HG03175 (cell line): ENCODE measurements at regions not wholly inside any gene's neighbourhood (a gene's known extent, or its start where the extent isn't known, plus 50 kb on each side); places are given as distances from the start of the nearest gene placed in this dataset.

Experiments used
- ATAC-seq: cut with Tn5 transposase; IDR thresholded peaks from one replicate; pipeline ENCODE4 v1.9.1; 2021; ENCODE audit warnings: mild to moderate bottlenecking, moderate library complexity; ENCODE audit not compliant: unreplicated experiment

DNA sequence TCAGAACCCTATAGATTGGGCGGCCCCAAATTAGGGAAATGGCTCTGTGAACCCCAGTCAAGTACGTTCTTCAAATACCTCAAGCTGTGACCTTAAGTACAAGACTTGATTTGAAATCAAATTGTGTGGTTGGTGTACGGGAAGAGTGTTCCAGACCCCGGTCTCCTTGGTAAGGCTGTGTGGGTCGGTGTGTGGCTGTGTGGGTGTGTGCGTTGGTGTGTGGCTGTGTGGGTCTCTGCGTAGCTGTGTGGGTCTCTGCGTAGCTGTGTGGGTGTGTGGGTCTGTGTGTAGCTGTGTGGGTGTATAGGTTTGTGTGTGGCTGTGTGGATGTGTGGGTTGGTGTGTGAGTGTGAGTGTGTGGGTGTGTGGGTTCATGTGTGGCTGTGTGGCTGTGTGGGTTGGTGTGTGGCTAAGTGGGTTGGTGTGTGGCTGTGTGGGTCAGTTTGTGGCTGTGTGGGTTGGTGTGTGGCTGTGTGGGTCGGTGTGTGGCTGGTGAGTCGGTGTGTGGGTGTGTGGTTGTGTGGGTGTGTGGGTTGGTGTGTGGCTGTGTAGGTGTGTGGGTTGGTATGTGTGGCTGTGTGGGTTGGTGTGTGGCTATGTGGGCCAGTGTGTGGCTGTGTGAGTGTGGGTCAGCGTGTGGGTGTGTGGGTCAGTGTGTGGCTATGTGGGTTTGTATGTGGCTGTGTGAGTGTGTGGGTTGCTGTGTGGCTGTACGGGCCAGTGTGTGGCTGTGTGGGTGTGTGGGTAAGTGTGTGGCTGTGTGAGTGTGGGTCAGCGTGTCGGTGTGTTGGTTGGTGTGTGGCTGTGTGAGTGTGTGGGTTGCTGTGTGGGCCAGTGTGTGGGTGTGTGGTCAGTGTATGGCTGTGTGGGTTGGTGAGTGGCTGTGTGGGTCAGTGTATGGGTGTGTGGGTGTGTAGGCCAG, 238.7 kb upstream of the ZFHX3 start:
- no peak for ATAC-seq

- ATAC-seq = no peak
Measured at GRCh38 chr16:73285436-73286201, 237.7 kb upstream of the ZFHX3 start.

DNA sequence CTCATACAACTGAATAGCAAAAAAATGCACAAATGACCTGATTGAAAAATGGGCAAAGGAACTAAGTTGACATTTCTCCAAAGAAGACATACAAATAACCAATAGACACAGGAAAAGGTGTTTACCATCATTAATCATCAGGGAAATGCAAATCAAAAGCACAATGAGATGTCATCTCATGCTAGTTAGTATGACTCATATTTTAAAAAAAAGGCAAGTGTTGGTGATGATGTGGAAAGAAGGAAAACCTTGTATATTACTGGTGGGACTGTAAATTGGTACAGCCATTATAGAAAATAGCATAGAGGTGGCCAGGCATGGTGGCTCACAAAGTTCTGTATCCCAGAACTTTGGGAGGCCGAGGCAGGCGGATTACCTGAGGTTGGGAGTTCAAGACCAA, 232.5 kb upstream of the ZFHX3 start:
- no peak for ATAC-seq

DNA sequence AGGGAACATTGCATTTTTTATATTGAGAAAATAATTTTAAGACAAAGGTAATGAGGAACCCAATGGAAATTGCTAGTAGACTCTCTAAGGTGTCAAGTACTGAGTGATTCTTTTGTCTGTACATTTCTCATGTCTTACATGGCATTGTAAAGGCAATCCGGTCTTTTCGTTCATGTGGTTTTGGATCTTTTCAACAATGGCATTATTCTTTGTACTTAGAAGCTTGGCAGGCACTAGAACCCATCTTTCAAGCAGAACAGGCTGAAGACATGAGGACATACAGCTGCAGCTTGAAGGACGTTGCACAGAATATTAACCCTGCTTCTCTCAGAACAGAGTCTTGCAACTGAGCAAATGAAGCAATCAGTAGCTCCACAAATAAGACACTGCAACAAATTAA, 231.5 kb upstream of the ZFHX3 start:
- no peak for ATAC-seq

GRCh38 chr16:73277071-73277470, 229.1 kb upstream of the ZFHX3 start:
- ATAC-seq = no peak

DNA sequence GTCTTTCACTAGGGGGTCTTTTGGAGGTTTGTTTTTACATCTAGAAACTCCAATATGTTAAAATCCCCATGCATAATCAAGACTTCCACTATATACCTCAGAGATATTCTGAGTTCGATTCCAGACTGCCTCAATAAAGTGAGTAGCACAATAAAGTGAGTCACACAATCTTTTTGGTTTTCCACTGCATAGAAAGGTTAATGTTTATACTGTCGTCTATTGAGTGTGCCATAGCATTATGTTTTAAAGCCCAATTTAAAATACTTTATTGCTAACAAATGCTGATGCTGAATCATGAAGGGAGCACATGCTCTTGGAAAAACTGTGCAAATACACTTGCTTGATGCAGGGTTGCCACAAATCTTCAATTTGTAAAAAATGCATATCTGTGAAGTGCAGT, 227.5 kb upstream of the ZFHX3 start:
- ATAC-seq = no peak

DNA sequence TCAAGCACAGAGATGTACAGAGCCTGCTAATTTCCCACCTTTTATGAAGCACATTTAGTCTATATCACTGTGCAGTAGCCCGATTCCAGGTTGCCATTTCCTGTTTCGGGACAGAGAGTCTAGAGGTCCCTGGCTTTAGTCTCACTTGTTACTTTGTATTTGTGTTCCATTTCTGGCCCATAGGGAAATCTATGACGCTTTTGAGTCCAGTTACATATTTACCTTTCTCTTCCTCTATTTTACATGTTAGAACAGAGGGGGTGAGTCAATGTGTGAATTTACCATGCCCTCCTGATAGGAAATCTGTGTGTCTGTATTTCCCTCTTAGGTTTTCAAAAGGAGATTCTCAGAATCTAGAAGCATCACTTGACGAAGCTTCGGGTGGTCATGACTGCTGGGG, 227.1 kb upstream of the ZFHX3 start:
- peak; percentile 59 for ATAC-seq

- no peak for ATAC-seq
Measured at GRCh38 chr16:73274140-73274539, 226.2 kb upstream of the ZFHX3 start.

DNA sequence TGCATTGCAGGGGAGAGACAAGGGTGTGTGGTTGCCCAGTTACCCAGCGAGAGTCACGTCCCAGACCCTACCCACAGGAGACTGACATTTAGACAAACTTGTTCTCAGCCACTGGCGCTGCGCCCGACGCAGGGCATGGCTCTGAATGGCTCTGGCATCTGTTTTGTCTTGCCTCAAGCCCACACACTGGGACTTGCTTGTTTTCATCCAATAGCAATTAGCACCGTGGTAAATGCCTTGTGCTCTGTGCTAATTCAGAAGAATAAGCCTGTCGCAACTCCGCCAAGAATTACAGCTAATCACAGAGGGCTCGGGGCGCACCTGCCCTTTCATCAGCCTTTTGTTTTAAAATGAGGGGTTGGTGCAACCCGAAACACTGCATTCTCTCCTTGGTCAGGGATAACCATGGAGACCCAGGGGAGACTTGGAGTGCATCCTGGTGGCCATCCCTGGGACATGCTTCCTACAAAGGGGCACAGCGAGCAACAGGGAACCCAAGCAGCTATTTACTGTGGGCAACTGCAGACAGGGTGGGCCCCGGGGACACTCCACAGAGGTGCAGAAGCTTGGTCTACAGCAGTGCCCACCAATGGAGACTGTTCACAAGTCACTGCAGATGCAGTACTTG, 220.6 kb upstream of the ZFHX3 start:
- ATAC-seq = no peak

DNA sequence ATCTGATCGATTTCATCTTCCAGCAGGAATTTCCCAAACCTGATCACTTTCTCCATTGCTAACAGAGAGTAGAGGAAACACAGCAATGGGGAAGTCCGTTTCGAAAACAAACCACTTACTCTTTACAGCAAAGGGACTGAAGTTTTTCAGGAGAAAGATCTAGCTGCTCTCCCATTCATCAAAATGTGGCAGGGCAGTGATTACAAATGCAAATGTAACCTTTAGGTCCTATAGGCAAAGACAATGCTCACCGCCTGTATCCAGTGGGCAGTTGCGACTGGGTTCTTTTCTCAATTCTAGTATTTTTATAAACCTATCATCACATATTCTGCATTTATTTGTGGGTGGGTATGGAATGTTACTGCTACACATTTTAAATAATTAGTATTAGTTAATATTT, 218.0 kb upstream of the ZFHX3 start:
- ATAC-seq = no peak

DNA sequence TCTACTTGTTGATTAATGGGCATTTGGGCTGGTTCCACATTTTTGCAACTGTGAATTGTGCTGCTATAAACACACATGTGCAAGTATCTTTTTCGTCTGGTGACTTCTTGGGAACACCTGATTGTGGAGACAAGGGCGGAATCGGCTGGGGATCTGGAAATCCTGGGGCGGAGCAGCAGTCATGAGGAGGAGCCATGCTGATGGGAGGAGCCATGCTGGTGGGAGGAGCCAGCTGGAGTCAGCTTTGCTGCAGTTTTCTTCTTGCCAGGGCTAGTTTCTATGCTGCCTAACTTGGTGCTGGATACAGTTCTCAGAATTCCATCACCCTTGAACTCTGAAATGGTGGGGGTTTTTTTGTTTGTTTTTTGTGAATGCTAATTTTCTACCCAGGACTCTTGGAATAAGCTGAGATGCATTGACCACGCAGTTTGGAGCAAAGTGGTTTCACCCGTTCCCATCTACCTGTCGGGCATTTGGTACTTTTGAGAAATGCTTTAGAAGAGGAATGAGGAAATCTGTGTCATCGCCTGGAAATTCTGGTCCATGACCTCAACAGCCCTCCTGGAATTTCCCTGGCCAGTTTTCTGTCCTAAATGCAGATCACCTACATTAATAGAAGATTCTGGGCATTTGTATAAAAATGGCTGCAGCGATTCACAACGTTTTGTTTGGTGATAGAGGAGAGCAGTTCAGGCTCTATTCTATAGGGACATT, 217.4 kb upstream of the ZFHX3 start:
- ATAC-seq = no peak

GRCh38 chr16:73262931-73263330, 215.0 kb upstream of the ZFHX3 start:
- ATAC-seq = no peak

DNA sequence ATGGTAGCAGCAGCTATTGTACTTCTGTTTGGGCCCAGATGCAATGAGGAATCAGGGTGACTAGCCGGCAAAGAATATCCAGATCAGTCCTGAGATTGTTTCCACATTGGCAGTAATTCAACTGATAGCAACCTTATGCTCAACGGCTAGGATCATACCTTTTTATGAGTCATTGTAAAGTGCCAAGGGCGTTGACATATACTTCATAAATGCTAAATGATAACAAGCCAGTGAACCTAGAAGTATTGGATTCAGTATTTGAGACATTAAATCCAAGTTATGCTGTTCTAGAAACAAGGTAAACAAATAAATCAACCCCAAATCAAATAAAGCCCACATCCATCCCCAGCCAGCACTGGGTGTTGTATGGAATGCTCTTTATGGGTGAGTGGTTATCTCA, 207.1 kb upstream of the ZFHX3 start:
- no peak for ATAC-seq

GRCh38 chr16:73253922-73254480, 206.1 kb upstream of the ZFHX3 start:
- no peak for ATAC-seq

GRCh38 chr16:73252446-73252845, 204.5 kb upstream of the ZFHX3 start:
- ATAC-seq = no peak

GRCh38 chr16:73251608-73252007, 203.7 kb upstream of the ZFHX3 start:
- no peak for ATAC-seq

- no peak for ATAC-seq
Measured at GRCh38 chr16:73248316-73248715, 200.4 kb upstream of the ZFHX3 start.

DNA sequence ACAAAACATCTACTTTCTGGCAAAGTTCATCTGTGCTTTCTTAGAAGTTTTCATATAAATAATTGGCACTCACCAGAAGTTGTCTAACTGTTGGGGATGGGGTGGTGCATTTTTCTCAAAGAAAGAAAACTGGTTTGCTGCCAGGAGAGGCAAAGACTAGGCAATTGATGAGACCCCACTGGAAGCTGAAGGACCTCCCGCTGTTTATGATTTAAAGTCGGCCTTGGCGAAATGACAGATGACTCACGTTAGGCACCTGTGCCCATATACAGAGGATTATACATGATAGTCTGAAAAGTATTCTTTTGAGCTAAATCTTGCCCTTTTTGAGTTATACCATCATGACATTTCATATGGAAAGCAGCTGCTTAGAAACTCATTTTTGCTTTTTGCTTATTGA, 193.0 kb upstream of the ZFHX3 start:
- ATAC-seq = no peak

DNA sequence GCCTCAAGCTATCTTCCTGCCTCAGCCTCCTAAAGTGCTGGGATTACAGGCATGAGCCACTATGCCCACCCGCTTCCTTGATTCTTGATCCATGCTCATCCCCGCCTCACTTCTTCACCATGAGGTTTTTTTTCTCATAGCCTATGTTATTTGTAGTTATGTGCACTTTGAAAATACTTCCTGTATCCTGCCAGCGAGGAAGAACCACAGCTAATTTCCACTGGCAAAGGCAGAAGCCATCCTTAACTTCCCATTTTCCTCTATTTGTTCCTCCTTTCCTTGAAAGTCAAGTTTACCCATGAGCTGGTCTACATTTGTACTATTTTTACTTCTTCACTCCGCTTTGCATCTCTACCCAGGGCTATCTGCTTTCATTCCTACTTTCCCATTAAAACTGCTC, 189.7 kb upstream of the ZFHX3 start:
- ATAC-seq = no peak

- ATAC-seq = no peak
Measured at GRCh38 chr16:73234496-73234895, 186.6 kb upstream of the ZFHX3 start.
